Mesodermal cell (in vitro differentiated cells): ENCODE measurements at regions not wholly inside any gene's neighbourhood (a gene's known extent, or its start where the extent isn't known, plus 50 kb on each side); places are given as distances from the start of the nearest gene placed in this dataset.
"Not testable (repeated sequence)": the region's sequence is repeated elsewhere in the genome, so short reads cannot be mapped to it uniquely, and the experiment has no call there.

ENCODE experiments used
- H3K27ac ChIP-seq: 2 replicates; pipeline ENCODE4 v1.7.0; 2013; ENCODE audit warnings: mild to moderate bottlenecking, low read depth, low read length, moderate library complexity; ENCODE audit not compliant: severe bottlenecking
- H3K36me3 ChIP-seq: 2 replicates; pipeline ENCODE4 v1.7.1; 2013; ENCODE audit warnings: mild to moderate bottlenecking, low read length, moderate library complexity; ENCODE audit not compliant: control insufficient read depth, insufficient read depth
- H3K4me1 ChIP-seq: one replicate; pipeline ENCODE4 v1.7.1; 2013; ENCODE audit warnings: mild to moderate bottlenecking, low read length; ENCODE audit not compliant: insufficient read depth, control insufficient read depth, poor library complexity, severe bottlenecking
- H3K4me3 ChIP-seq: 2 replicates; pipeline ENCODE4 v1.7.0; 2013; ENCODE audit warnings: low read length, control low read depth, mild to moderate bottlenecking; ENCODE audit not compliant: insufficient read depth, poor library complexity, severe bottlenecking; ENCODE audit errors: extremely low read depth
- H3K9me3 ChIP-seq: 2 replicates; pipeline ENCODE4 v1.7.1; 2013; ENCODE audit warnings: mild to moderate bottlenecking, low read length, moderate library complexity; ENCODE audit not compliant: control insufficient read depth
- WGBS, 2 experiments: methylation state at CpG; one replicate each; pipeline ENCODE4 v1.1.5; 2013; ENCODE audit warnings: missing lambda C conversion rate in 2 of 2; ENCODE audit not compliant: insufficient coverage in 2 of 2; 5-methylcytosine and 5-hydroxymethylcytosine counted together

- WGBS, 2 experiments: 100% methylated on average over 1 of the region's 3 CpGs; no CpG with 5 or more reads in 1 of the 2 experiments
- H3K4me1 ChIP-seq: no peaks in the 10 kb centered on the region
- H3K27ac ChIP-seq: no peak overlapping the region
- no peaks in the 10 kb centered on the region for H3K9me3 ChIP-seq
- no peaks in the 10 kb centered on the region for H3K36me3 ChIP-seq
- H3K4me3 ChIP-seq: no peak overlapping the region
Measured at GRCh38 chr11:97895572-97895971, 1125.2 kb upstream of the CNTN5 start.

DNA sequence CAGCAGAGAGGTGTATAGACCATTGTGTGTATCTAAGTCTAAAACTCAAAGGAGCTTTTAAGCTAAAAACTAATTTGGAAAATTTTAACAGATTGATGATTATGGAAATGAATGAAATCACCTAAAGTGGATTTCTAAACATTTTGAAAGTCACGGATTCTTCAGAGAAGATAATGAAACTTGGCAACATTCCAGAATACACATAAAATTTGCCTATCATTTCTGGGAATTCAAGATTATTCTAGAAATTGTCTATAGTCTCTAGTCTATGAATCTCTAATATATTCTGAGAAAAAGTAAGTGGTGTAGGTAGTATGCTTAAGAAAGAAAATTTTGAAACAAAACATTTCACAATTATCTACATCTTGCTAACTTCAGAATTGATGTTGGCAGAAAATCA is 1117.9 kb upstream of the CNTN5 start:
- Histone ChIP-seq H3K4me3 (no peak overlapping the region), H3K36me3 (no peaks in the 10 kb centered on the region), H3K9me3 (no peaks in the 10 kb centered on the region), H3K4me1 (no peaks in the 10 kb centered on the region), H3K27ac (no peak overlapping the region)
- WGBS, 2 experiments: no CpG with 5 or more reads among the region's 1 CpG

GRCh38 chr11:97905101-97905500 is 1115.6 kb upstream of the CNTN5 start:
- Histone ChIP-seq H3K4me3 (no peak overlapping the region), H3K4me1 (no peaks in the 10 kb centered on the region), H3K36me3 (no peaks in the 10 kb centered on the region), H3K9me3 (no peaks in the 10 kb centered on the region), H3K27ac (no peak overlapping the region)

- no peaks in the 10 kb centered on the region for H3K9me3 ChIP-seq
- H3K4me1 ChIP-seq: no peaks in the 10 kb centered on the region
- H3K4me3 ChIP-seq: no peak overlapping the region
- H3K27ac ChIP-seq: no peak overlapping the region
- no CpG with 5 or more reads among the region's 1 CpG for WGBS, 2 experiments
- no peaks in the 10 kb centered on the region for H3K36me3 ChIP-seq
Measured at GRCh38 chr11:97905671-97906070, 1115.1 kb upstream of the CNTN5 start.

DNA sequence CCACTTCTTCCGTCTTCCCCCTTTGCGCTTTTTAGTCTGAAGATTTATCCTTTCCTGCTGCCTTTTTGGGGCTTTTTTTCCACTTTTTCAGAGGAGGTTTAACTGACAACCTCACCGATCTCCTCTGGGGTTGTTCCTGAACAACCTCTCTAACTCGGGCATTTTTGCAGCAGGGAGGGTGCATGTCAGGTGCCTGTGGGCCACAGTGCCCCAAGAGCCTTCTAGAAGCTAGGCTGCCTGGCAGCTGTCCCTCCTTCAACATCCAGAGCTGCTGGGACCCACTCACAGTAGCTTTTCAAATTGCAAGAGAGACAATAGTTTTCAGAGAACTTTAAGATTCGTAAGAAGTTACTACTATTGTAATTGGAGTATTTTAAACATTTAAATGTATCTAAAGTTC is 1112.4 kb upstream of the CNTN5 start:
- H3K27ac ChIP-seq: no peak overlapping the region
- H3K36me3 ChIP-seq: no peaks in the 10 kb centered on the region
- no peaks in the 10 kb centered on the region for H3K4me1 ChIP-seq
- H3K4me3 ChIP-seq: no peak overlapping the region
- no peaks in the 10 kb centered on the region for H3K9me3 ChIP-seq
- whole genome bisulfite sequencing, 2 experiments: 87 to 90% methylated on average over 4 of the region's 5 CpGs

DNA sequence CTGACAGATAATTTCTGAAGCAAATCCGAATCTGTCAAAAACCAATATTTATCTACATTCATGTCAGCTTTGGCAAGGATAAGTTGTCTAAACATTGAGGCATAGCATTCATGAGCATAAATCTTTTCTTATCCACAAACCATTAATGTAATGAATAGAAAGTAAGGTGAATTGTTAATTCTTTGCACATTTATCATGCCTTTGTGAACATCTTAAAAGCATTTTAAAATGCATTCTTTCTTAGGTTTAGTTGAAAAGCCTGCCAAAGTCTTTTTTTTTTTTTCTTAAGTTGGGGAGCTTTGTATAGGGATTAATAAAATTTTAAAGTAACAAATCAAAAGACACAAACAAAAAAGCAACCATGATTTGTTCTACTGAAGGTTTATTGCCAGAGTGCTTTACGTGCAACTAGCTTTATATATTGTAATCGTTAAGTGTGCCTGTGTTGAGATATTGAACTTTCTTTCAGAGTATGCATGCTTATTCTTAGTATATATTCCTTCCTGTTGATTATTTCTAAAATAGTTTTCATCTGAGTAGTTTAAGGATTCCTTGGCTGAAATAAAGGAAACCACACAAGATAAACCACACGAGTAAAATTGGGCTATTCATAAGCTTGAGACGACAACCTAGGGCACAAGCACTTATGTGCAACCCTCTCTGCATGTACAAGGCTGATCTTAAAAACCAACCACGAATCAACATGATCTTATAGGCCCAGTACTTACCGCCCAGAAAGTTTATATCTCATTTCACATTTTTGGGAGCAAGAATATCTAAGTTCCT is 1110.9 kb upstream of the CNTN5 start:
- no peaks in the 10 kb centered on the region for H3K36me3 ChIP-seq
- no peaks in the 10 kb centered on the region for H3K4me1 ChIP-seq
- H3K4me3 ChIP-seq: no peak overlapping the region
- H3K9me3 ChIP-seq: no peaks in the 10 kb centered on the region
- no peak overlapping the region for H3K27ac ChIP-seq
- WGBS, 2 experiments: 86% methylated on average over 2 of the region's 7 CpGs; no CpG with 5 or more reads in 1 of the 2 experiments

- WGBS, 2 experiments: no CpG with 5 or more reads among the region's 3 CpGs
- no peaks in the 10 kb centered on the region for H3K36me3 ChIP-seq
- H3K27ac ChIP-seq: no peak overlapping the region
- H3K9me3 ChIP-seq: no peaks in the 10 kb centered on the region
- no peak overlapping the region for H3K4me3 ChIP-seq
- H3K4me1 ChIP-seq: no peaks in the 10 kb centered on the region
Measured at GRCh38 chr11:97912629-97913028, 1108.1 kb upstream of the CNTN5 start.

DNA sequence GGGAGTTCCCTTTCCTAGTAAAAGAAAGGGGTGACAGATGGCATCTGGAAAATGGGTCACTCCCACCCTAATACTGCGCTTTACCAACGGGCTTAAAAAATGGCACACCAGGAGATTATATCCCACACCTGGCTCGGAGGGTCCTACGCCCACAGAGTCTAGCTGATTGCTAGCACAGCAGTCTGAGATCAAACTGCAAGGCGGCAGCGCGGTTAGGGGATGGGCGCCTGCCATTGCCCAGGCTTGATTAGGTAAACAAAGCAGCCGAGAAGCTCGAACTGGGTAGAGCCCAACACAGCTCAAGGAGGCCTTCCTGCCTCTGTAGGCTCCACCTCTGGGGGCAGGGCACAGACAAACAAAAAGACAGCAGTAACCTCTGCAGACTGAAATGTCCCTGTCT is 1097.8 kb upstream of the CNTN5 start:
- WGBS, 2 experiments: 85 to 87% methylated on average over 8 of the region's 10 CpGs
- not testable (repeated sequence) for H3K4me3 ChIP-seq, H3K27ac ChIP-seq

GRCh38 chr11:97934572-97935208 is 1086.1 kb upstream of the CNTN5 start:
- Histone ChIP-seq H3K4me1 (peaks cover 7% of the 10 kb centered on the region), H3K4me3 (no peak overlapping the region), H3K9me3 (no peaks in the 10 kb centered on the region), H3K36me3 (no peaks in the 10 kb centered on the region), H3K27ac (no peak overlapping the region)
- WGBS, 2 experiments: 83 to 94% methylated on average over 3 to 4 of the region's 5 CpGs

More for the DNA sequence above, 1097.8 kb upstream of the CNTN5 start:
- H3K36me3 ChIP-seq, H3K4me1 ChIP-seq, H3K9me3 ChIP-seq: not testable (repeated sequence)

GRCh38 chr11:97937501-97937900 is 1083.2 kb upstream of the CNTN5 start:
- H3K9me3 ChIP-seq: no peaks in the 10 kb centered on the region
- 94 to 100% methylated on average over 1 to 2 of the region's 3 CpGs for WGBS, 2 experiments
- no peak overlapping the region for H3K4me3 ChIP-seq
- peaks cover 7% of the 10 kb centered on the region for H3K4me1 ChIP-seq
- no peaks in the 10 kb centered on the region for H3K36me3 ChIP-seq
- H3K27ac ChIP-seq: no peak overlapping the region

DNA sequence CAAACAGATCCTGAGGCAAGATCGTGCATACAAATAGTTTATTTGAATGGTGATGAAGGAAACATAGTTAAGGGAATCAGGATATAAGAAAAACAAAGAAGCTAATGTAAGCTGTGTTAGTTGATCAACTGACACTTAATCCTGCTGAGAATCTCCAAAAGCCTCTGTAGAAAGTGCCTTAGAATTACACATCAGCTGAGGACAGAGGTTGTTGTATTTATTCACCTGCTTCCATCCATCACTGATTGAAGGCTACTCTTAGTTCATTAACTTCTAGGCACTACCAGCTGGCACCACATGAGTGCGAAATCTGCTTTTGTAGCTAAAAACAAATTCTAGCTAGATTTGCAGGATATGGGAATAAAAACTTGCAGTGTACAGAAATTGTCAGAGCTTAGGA is 1082.0 kb upstream of the CNTN5 start:
- WGBS, 2 experiments: 70 to 75% methylated on average over 1 to 2 of the region's 2 CpGs
- no peak overlapping the region for H3K27ac ChIP-seq
- peaks cover 7% of the 10 kb centered on the region for H3K4me1 ChIP-seq
- no peak overlapping the region for H3K4me3 ChIP-seq
- H3K36me3 ChIP-seq: no peaks in the 10 kb centered on the region
- H3K9me3 ChIP-seq: no peaks in the 10 kb centered on the region
